A673 (cell line): ENCODE measurements at regions not wholly inside any gene's neighbourhood (a gene's known extent, or its start where the extent isn't known, plus 50 kb on each side); places are given as distances from the start of the nearest gene placed in this dataset.

Experiments
- BruUV-seq: library from RNA; stranded (reverse); fragments of 400-500 nt; replicated peaks from 2 replicates; lab custom pipeline; 2021; lab: Mats Ljungman, UMichigan
- CTCF ChIA-PET: fragments of 300-600 bp; sonication (Branson Sonifier 250); formaldehyde crosslinking; loops from one replicate; lab custom pipeline; 2022; ENCODE audit warnings: antibody characterized with exemption; lab: Charles Lee
- POLR2A ChIA-PET: fragments of 300-600 bp; sonication (Branson Sonifier 250); formaldehyde crosslinking; loops from one replicate; lab custom pipeline; 2022; ENCODE audit warnings: antibody characterized with exemption; ENCODE audit not compliant: low non-redundant PET; lab: Charles Lee
- DNase-seq: peaks from one replicate; pipeline ENCODE4 v3.0.0-alpha.2; 2015; ENCODE audit warnings: low spot score
- H3K27ac ChIP-seq: fragments of 200-600 bp; sonication (generic); 2 replicates; pipeline ENCODE4 v1.5.1; 2016; ENCODE audit warnings: mixed run types, low read depth, mild to moderate bottlenecking, mixed read lengths, antibody characterized with exemption, low read length; ENCODE audit not compliant: poor library complexity, severe bottlenecking
- H3K27me3 ChIP-seq: fragments of 200-600 bp; sonication (generic); replicated peaks from 2 replicates; pipeline ENCODE4 v1.6.1; 2017; ENCODE audit warnings: mixed run types, low read depth, mild to moderate bottlenecking, mixed read lengths, antibody characterized with exemption, low read length; ENCODE audit not compliant: insufficient read depth, poor library complexity
- H3K36me3 ChIP-seq: fragments of 200-600 bp; sonication (generic); 2 replicates; pipeline ENCODE4 v1.6.1; 2016; ENCODE audit warnings: mixed run types, mild to moderate bottlenecking, mixed read lengths, antibody characterized with exemption, low read length; ENCODE audit not compliant: insufficient read depth, poor library complexity, severe bottlenecking
- H3K4me1 ChIP-seq: fragments of 200-600 bp; sonication (generic); 2 replicates; pipeline ENCODE4 v1.6.1; 2017; ENCODE audit warnings: mixed run types, mild to moderate bottlenecking, mixed read lengths, antibody characterized with exemption, low read length; ENCODE audit not compliant: insufficient read depth, poor library complexity, severe bottlenecking
- H3K4me3 ChIP-seq: fragments of 200-600 bp; sonication (generic); 2 replicates; pipeline ENCODE4 v1.5.1; 2016; ENCODE audit warnings: low read depth, mixed run types, mild to moderate bottlenecking, mixed read lengths, low read length; ENCODE audit not compliant: poor library complexity, severe bottlenecking
- H3K9me3 ChIP-seq: fragments of 200-600 bp; sonication (generic); 2 replicates; pipeline ENCODE4 v1.6.1; 2016; ENCODE audit warnings: mixed run types, low read depth, mild to moderate bottlenecking, mixed read lengths, antibody characterized with exemption, low read length; ENCODE audit not compliant: poor library complexity, severe bottlenecking
- CTCF ChIP-seq: fragments of 300-800, 200-600 bp; sonication (generic); conservative IDR thresholded peaks from 2 replicates; pipeline ENCODE4 v1.5.1; 2017; ENCODE audit warnings: low read depth, mild to moderate bottlenecking, antibody characterized with exemption, low read length, moderate library complexity, mixed read lengths
- EZH2 ChIP-seq: fragments of 200-600 bp; sonication (generic); IDR thresholded peaks from 2 replicates; pipeline ENCODE4 v1.6.1; 2017; ENCODE audit warnings: borderline replicate concordance, low read depth, mild to moderate bottlenecking, mixed read lengths, antibody characterized with exemption, low read length; ENCODE audit not compliant: poor library complexity, severe bottlenecking
- intact Hi-C: fragments of 100-400 bp; cut with micrococcal nuclease; formaldehyde crosslinking; loops from one replicate; pipeline ENCODE4 v1.10.0; 2022; ENCODE audit not compliant: unreplicated experiment

- CTCF ChIA-PET, result no interaction called here
- H3K4me3 ChIP-seq, result no peak overlapping the region
- no peak for TF ChIP-seq CTCF
- no peak for TF ChIP-seq EZH2
- DNase-seq, result no peak
- no peaks in the 10 kb centered on the region for H3K4me1 ChIP-seq
- peaks cover 6% of the 10 kb centered on the region for H3K27me3 ChIP-seq
- BruUV-seq, result no TSS peak
- POLR2A ChIA-PET, result no interaction called here
- H3K9me3 ChIP-seq, result no peaks in the 10 kb centered on the region
- H3K27ac ChIP-seq, result no peak overlapping the region
- H3K36me3 ChIP-seq, result no peaks in the 10 kb centered on the region
- intact Hi-C loops, result no loop called here
Measured at GRCh38 chr5:164950927-164951326, 1445.5 kb downstream of the MAT2B start.

- Histone ChIP-seq H3K27ac (no peak overlapping the region), H3K4me3 (no peak overlapping the region), H3K36me3 (no peaks in the 10 kb centered on the region), H3K27me3 (peaks cover 6% of the 10 kb centered on the region), H3K4me1 (no peaks in the 10 kb centered on the region), H3K9me3 (no peaks in the 10 kb centered on the region)
- CTCF ChIA-PET, result no interaction called here
- POLR2A ChIA-PET, result no interaction called here
- no TSS peak for BruUV-seq
- no peak for DNase-seq
- intact Hi-C loops, result no loop called here
- TF ChIP-seq EZH2, result no peak
- TF ChIP-seq CTCF, result no peak
Measured at GRCh38 chr5:164951570-164951969, 1446.2 kb downstream of the MAT2B start.

GRCh38 chr5:164958688-164959087 is 1453.3 kb downstream of the MAT2B start:
- CTCF ChIA-PET, result no interaction called here

More at GRCh38 chr5:164958688-164959087, 1453.3 kb downstream of the MAT2B start:
- no peak overlapping the region for H3K27ac ChIP-seq
- H3K27me3 ChIP-seq, result peaks cover 11% of the 10 kb centered on the region
- POLR2A ChIA-PET, result no interaction called here
- H3K4me3 ChIP-seq, result no peak overlapping the region
- H3K4me1 ChIP-seq, result no peaks in the 10 kb centered on the region
- H3K36me3 ChIP-seq, result no peaks in the 10 kb centered on the region
- no peaks in the 10 kb centered on the region for H3K9me3 ChIP-seq
- intact Hi-C loops, result no loop called here
- peak; percentile 43; the same call in 1 of the 2 replicates for TF ChIP-seq CTCF
- TF ChIP-seq EZH2, result no peak
- peak; percentile 1 for DNase-seq
- no TSS peak for BruUV-seq
